Smooth muscle cell (in vitro differentiated cells): ENCODE measurements at regions not wholly inside any gene's neighbourhood (a gene's known extent, or its start where the extent isn't known, plus 50 kb on each side); places are given as distances from the start of the nearest gene placed in this dataset.

Experiments
- DNase-seq: peaks from one replicate; lab custom pipeline; 2025; ENCODE audit not compliant: unreplicated experiment; lab: John Stamatoyannopoulos, UW
- H2AFZ ChIP-seq: fragments of 200-600 bp; sonication (generic); 2 replicates; pipeline ENCODE4 v1.6.0; 2016; ENCODE audit warnings: antibody characterized with exemption, low read depth, mild to moderate bottlenecking
- H3F3A ChIP-seq: fragments of 200-600 bp; sonication (generic); 2 replicates; pipeline ENCODE4 v1.6.0; 2017; ENCODE audit warnings: antibody characterized with exemption, low read depth
- H3K27ac ChIP-seq: fragments of 200-600 bp; sonication (generic); 2 replicates; pipeline ENCODE4 v1.5.1; 2016; ENCODE audit warnings: low read depth, mild to moderate bottlenecking
- H3K27me3 ChIP-seq: fragments of 200-600 bp; sonication (generic); 2 replicates; pipeline ENCODE4 v1.6.1; 2016; ENCODE audit warnings: low read depth, mild to moderate bottlenecking
- H3K36me3 ChIP-seq: fragments of 200-600 bp; sonication (generic); 2 replicates; pipeline ENCODE4 v1.5.1; 2016; ENCODE audit warnings: low read depth
- H3K4me1 ChIP-seq: fragments of 200-600 bp; sonication (generic); 2 replicates; pipeline ENCODE4 v1.5.1; 2016; ENCODE audit warnings: low read depth
- H3K4me2 ChIP-seq: fragments of 200-600 bp; sonication (generic); 2 replicates; pipeline ENCODE4 v1.6.0; 2016; ENCODE audit warnings: mild to moderate bottlenecking
- H3K4me3 ChIP-seq: fragments of 200-600 bp; sonication (generic); 2 replicates; pipeline ENCODE4 v1.5.1; 2016; ENCODE audit warnings: mild to moderate bottlenecking
- H3K79me2 ChIP-seq: fragments of 200-600 bp; sonication (generic); 2 replicates; pipeline ENCODE4 v1.6.0; 2016; ENCODE audit warnings: low read depth, mild to moderate bottlenecking
- H3K9ac ChIP-seq: fragments of 200-600 bp; sonication (generic); 2 replicates; pipeline ENCODE4 v1.6.0; 2016; ENCODE audit warnings: low read depth
- H3K9me3 ChIP-seq: fragments of 200-600 bp; sonication (generic); replicated peaks from 2 replicates; pipeline ENCODE4 v1.5.1; 2016; ENCODE audit warnings: low read depth
- H4K20me1 ChIP-seq: fragments of 200-600 bp; sonication (generic); 2 replicates; pipeline ENCODE4 v1.6.0; 2016; ENCODE audit warnings: low read depth
- WGBS: methylation state at CpG from one replicate; pipeline ENCODE4 v1.1.7; 2016; ENCODE audit warnings: low lambda C conversion rate; 5-methylcytosine and 5-hydroxymethylcytosine counted together
- TF ChIP-seq, protein P1 (sequence below): fragments of 200-600 bp; sonication (generic); IDR thresholded peaks from 2 replicates; pipeline ENCODE4 v1.5.1; 2017; ENCODE audit warnings: borderline replicate concordance, mild to moderate bottlenecking, antibody characterized with exemption; ENCODE audit not compliant: insufficient read depth, poor library complexity, severe bottlenecking

DNA sequence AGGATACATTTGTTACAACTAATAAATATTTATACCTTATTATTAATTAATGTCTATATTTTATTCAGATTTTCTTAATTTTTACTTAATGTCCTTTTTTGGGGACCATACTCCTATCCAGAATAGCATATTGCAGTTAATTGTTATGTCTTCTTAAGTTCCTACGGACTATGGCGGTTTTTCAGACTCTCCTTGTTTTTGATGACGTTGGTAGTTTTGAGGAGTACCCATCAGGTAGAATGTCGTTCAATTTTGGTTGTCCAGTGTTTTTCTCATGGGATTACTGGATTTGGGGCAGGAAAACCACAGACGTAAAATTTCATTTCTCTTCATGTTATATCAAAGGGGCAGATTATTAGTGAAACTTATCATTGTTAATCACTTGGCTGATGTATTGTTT is 223.7 kb downstream of the ISL1 start:
- Histone ChIP-seq H3F3A (no peaks in the 10 kb centered on the region), H3K4me1 (no peaks in the 10 kb centered on the region), H2AFZ (no peak overlapping the region), H3K4me3 (no peak overlapping the region), H3K27me3 (no peaks in the 10 kb centered on the region), H3K9ac (no peak overlapping the region), H3K36me3 (no peaks in the 10 kb centered on the region), H3K9me3 (no peaks in the 10 kb centered on the region), H3K79me2 (no peaks in the 10 kb centered on the region), H3K4me2 (no peak overlapping the region), H4K20me1 (no peaks in the 10 kb centered on the region), H3K27ac (no peak overlapping the region)
- DNase-seq, result no peak
- TF ChIP-seq, protein P1, sequence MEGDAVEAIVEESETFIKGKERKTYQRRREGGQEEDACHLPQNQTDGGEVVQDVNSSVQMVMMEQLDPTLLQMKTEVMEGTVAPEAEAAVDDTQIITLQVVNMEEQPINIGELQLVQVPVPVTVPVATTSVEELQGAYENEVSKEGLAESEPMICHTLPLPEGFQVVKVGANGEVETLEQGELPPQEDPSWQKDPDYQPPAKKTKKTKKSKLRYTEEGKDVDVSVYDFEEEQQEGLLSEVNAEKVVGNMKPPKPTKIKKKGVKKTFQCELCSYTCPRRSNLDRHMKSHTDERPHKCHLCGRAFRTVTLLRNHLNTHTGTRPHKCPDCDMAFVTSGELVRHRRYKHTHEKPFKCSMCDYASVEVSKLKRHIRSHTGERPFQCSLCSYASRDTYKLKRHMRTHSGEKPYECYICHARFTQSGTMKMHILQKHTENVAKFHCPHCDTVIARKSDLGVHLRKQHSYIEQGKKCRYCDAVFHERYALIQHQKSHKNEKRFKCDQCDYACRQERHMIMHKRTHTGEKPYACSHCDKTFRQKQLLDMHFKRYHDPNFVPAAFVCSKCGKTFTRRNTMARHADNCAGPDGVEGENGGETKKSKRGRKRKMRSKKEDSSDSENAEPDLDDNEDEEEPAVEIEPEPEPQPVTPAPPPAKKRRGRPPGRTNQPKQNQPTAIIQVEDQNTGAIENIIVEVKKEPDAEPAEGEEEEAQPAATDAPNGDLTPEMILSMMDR, result no peak
- WGBS, result 91% methylated on average over 5 of the region's 5 CpGs

DNA sequence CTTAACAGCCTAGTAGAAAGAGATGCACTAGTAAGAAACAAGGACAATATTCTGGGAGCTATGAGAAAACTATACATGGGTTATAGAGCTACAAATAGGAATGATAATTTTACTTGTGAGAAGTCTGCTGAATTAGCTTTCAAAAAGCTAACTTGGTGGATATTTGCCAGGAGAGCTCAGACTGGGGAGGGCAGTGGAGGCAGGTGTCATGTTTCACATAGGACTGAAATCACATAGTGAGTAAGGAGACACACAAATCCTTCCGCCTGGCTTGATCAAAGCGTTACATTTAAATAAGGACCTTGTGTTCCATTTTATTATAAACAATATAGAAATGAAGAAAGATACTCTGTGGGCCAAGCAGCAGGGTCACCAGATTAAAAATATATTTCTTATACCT is 235.0 kb downstream of the ISL1 start:
- Histone ChIP-seq H3F3A (no peaks in the 10 kb centered on the region), H4K20me1 (no peaks in the 10 kb centered on the region), H3K27me3 (no peaks in the 10 kb centered on the region), H3K9me3 (no peaks in the 10 kb centered on the region), H3K27ac (no peak overlapping the region), H3K9ac (no peak overlapping the region), H3K79me2 (no peaks in the 10 kb centered on the region), H3K4me1 (peaks cover 8% of the 10 kb centered on the region), H3K36me3 (no peaks in the 10 kb centered on the region), H2AFZ (no peak overlapping the region), H3K4me3 (no peak overlapping the region), H3K4me2 (no peak overlapping the region)
- TF ChIP-seq, protein P1, result no peak
- DNase-seq, result no peak
- WGBS, result 85% methylated on average over 2 of the region's 2 CpGs

DNA sequence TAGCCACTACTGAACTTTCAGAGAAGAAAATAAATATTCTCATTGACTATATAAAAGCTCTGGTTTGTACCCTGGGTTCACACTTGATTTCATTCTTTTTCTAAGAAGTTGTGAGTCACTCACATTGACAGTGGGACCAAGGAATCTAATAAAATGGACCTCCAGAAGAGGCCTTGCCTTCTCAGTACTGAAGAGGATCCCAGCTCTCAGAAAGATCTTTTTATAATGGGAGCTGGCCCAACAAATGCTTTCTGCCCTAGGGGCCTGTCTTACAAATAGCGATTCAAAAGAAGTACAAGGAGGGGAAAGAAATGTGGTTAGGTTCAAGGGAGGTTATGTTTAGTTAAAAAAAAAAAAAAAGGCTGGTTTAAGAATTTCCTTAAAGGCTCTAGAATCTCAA is 237.9 kb downstream of the ISL1 start:
- Histone ChIP-seq H3K4me2 (no peak overlapping the region), H3K36me3 (no peaks in the 10 kb centered on the region), H3K27ac (no peak overlapping the region), H3K4me1 (peaks cover 8% of the 10 kb centered on the region), H3F3A (no peaks in the 10 kb centered on the region), H3K4me3 (no peak overlapping the region), H3K79me2 (no peaks in the 10 kb centered on the region), H3K27me3 (no peaks in the 10 kb centered on the region), H3K9me3 (no peaks in the 10 kb centered on the region), H2AFZ (no peak overlapping the region), H4K20me1 (no peaks in the 10 kb centered on the region), H3K9ac (no peak overlapping the region)
- DNase-seq, result no peak
- TF ChIP-seq, protein P1, result no peak
- WGBS, result 18% methylated on average over 1 of the region's 1 CpG

DNA sequence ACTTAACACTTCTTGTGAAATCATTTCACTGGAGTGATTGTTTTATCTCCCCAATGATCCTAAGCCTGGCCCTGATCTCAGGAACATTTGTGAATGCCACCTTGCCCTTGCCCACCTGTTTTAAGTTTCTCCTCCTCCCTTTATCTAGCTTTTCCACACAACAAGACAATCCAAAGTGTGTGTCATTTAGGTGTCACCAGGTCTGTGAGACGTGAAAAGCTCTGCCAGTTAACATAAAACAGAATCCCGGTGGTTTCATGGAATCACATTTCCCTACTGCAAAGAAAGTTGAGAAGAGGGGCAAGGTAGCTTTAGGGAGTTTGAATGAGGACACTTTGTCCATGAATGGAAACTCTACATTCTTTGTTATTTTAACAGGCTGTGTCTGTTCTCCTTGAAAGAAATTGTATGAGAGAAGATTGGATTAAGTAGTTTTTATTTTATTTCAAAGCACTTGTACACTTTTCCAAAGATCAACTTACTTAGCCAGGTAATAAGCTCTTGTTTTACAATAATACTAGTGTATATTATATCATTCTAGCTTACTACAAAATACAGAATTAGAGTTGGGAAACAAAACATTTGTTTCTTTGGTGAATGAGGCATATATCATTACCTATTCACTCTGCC is 239.0 kb downstream of the ISL1 start:
- 38% methylated on average over 2 of the region's 2 CpGs for WGBS
- no peak overlapping the region for H3K27ac ChIP-seq
- DNase-seq, result no peak
- H3K4me3 ChIP-seq, result no peak overlapping the region
- no peaks in the 10 kb centered on the region for H4K20me1 ChIP-seq
- H3K4me1 ChIP-seq, result peaks cover 8% of the 10 kb centered on the region
- no peak overlapping the region for H3K9ac ChIP-seq
- TF ChIP-seq, protein P1, result no peak
- H3K27me3 ChIP-seq, result no peaks in the 10 kb centered on the region
- H3K36me3 ChIP-seq, result no peaks in the 10 kb centered on the region
- H3K9me3 ChIP-seq, result no peaks in the 10 kb centered on the region
- no peaks in the 10 kb centered on the region for H3F3A ChIP-seq
- H3K4me2 ChIP-seq, result no peak overlapping the region
- no peak overlapping the region for H2AFZ ChIP-seq
- no peaks in the 10 kb centered on the region for H3K79me2 ChIP-seq
